22Rv1 (cell line): ENCODE measurements at regions not wholly inside any gene's neighbourhood (a gene's known extent, or its start where the extent isn't known, plus 50 kb on each side); places are given as distances from the start of the nearest gene placed in this dataset.

Source experiments
- ZFX ChIP-seq: fragments of 450-650 bp; IDR thresholded peaks from 2 replicates; pipeline ENCODE4 v1.6.1; 2017; ENCODE audit warnings: antibody characterized with exemption, borderline replicate concordance
- TF ChIP-seq, protein P1 (sequence below): fragments of 450-650 bp; IDR thresholded peaks from 2 replicates; pipeline ENCODE4 v1.5.1; 2017; ENCODE audit warnings: mild to moderate bottlenecking

- TF ChIP-seq, protein P1, sequence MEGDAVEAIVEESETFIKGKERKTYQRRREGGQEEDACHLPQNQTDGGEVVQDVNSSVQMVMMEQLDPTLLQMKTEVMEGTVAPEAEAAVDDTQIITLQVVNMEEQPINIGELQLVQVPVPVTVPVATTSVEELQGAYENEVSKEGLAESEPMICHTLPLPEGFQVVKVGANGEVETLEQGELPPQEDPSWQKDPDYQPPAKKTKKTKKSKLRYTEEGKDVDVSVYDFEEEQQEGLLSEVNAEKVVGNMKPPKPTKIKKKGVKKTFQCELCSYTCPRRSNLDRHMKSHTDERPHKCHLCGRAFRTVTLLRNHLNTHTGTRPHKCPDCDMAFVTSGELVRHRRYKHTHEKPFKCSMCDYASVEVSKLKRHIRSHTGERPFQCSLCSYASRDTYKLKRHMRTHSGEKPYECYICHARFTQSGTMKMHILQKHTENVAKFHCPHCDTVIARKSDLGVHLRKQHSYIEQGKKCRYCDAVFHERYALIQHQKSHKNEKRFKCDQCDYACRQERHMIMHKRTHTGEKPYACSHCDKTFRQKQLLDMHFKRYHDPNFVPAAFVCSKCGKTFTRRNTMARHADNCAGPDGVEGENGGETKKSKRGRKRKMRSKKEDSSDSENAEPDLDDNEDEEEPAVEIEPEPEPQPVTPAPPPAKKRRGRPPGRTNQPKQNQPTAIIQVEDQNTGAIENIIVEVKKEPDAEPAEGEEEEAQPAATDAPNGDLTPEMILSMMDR: no peak
- no peak for TF ChIP-seq ZFX
Measured at GRCh38 chr12:89278169-89278568, 74.1 kb downstream of the DUSP6 start.
